Neural progenitor cell (in vitro differentiated cells): ENCODE measurements at regions not wholly inside any gene's neighbourhood (a gene's known extent, or its start where the extent isn't known, plus 50 kb on each side); places are given as distances from the start of the nearest gene placed in this dataset.

Experiments
- DNase-seq: peaks from one replicate; pipeline ENCODE4 v3.0.0-alpha.2; 2016; ENCODE audit warnings: low spot score
- H2AFZ ChIP-seq: fragments of 200-600 bp; sonication (generic); replicated peaks from 2 replicates; pipeline ENCODE4 v1.6.1; 2016; ENCODE audit warnings: antibody characterized with exemption
- H3F3A ChIP-seq: fragments of 200-600 bp; sonication (generic); 2 replicates; pipeline ENCODE4 v1.6.1; 2016; ENCODE audit warnings: antibody characterized with exemption, low read depth
- H3K27ac ChIP-seq: fragments of 200-600 bp; sonication (generic); 2 replicates; pipeline ENCODE4 v1.5.1; 2016; ENCODE audit warnings: mild to moderate bottlenecking
- H3K27me3 ChIP-seq: fragments of 200-600 bp; sonication (generic); 2 replicates; pipeline ENCODE4 v1.6.1; 2016; ENCODE audit warnings: mild to moderate bottlenecking, moderate library complexity
- H3K36me3 ChIP-seq: fragments of 200-600 bp; sonication (generic); 2 replicates; pipeline ENCODE4 v1.5.1; 2016
- H3K4me1 ChIP-seq: fragments of 200-600 bp; sonication (generic); 2 replicates; pipeline ENCODE4 v1.6.1; 2016; ENCODE audit warnings: mixed run types
- H3K4me2 ChIP-seq: fragments of 200-600 bp; sonication (generic); 2 replicates; pipeline ENCODE4 v1.6.1; 2016
- H3K4me3 ChIP-seq: fragments of 200-600 bp; sonication (generic); 2 replicates; pipeline ENCODE4 v1.5.1; 2016
- H3K79me2 ChIP-seq: fragments of 200-600 bp; sonication (generic); 2 replicates; pipeline ENCODE4 v1.6.1; 2016; ENCODE audit warnings: low read depth
- H3K9ac ChIP-seq: fragments of 200-600 bp; sonication (generic); 2 replicates; pipeline ENCODE4 v1.6.1; 2016
- H3K9me3 ChIP-seq: fragments of 200-600 bp; sonication (generic); 2 replicates; pipeline ENCODE4 v1.5.1; 2016; ENCODE audit warnings: low read depth
- H4K20me1 ChIP-seq: fragments of 200-600 bp; sonication (generic); 2 replicates; pipeline ENCODE4 v1.6.1; 2016; ENCODE audit warnings: low read depth
- H3K27ac Mint-ChIP-seq: 3 replicates; pipeline ENCODE4 v1.8.0; 2021; ENCODE audit warnings: mixed read lengths
- H3K27me3 Mint-ChIP-seq: 2 replicates; pipeline ENCODE4 v1.8.0; 2022; ENCODE audit warnings: low read depth, mild to moderate bottlenecking, inconsistent platforms, moderate library complexity, mixed read lengths; ENCODE audit not compliant: insufficient read depth
- H3K36me3 Mint-ChIP-seq: 3 replicates; pipeline ENCODE4 v1.8.0; 2021; ENCODE audit warnings: mixed read lengths
- H3K4me1 Mint-ChIP-seq: 3 replicates; pipeline ENCODE4 v1.8.0; 2021; ENCODE audit warnings: mixed read lengths
- H3K4me3 Mint-ChIP-seq: 3 replicates; pipeline ENCODE4 v1.8.0; 2021; ENCODE audit warnings: mild to moderate bottlenecking, moderate library complexity, mixed read lengths
- H3K9me3 Mint-ChIP-seq: 3 replicates; pipeline ENCODE4 v1.8.0; 2020; ENCODE audit warnings: mixed read lengths
- CTCF ChIP-seq: fragments of 200-600 bp; sonication (generic); IDR thresholded peaks from 2 replicates; pipeline ENCODE4 v1.5.1; 2017; ENCODE audit warnings: antibody characterized with exemption, mild to moderate bottlenecking
- EZH2 ChIP-seq: fragments of 200-600 bp; sonication (generic); IDR thresholded peaks from 2 replicates; pipeline ENCODE4 v1.6.1; 2017; ENCODE audit warnings: antibody characterized with exemption, mild to moderate bottlenecking, moderate library complexity
- EZH2phosphoT487 ChIP-seq: fragments of 200-600 bp; sonication (generic); IDR thresholded peaks from 2 replicates; pipeline ENCODE4 v1.6.1; 2017; ENCODE audit warnings: antibody characterized with exemption

DNA sequence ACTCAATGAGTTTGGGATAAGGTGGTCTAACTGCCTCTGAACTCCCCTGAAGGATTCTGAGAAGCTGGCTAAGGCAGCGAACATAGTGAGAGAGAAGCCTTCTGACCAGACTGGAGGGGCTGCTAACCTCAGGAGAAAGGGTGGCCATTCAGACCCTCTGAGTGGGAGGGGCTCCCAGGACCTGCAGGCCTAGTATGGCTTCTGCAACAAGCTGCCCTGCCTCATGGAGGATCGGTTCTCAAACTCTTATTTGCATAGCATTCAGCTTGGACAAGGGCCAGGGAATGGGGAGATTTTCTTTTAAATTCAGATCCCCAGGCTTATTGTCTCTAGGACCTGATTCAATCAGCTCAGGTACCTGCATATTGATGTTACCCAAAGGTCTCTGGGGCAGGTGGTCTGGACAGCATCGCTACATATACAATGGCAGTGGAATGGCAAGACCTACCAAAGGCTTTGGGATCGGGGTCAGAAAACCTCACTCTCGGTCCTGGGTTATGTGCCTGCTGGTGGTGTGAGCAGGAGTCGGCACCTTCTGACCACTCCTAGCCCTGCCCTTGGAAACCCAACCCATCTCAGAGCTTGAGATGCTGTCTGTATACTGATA is 599.1 kb downstream of the BRD1 start:
- Histone ChIP-seq H3K79me2 (no peaks in the 10 kb centered on the region), H3K27ac (no peak overlapping the region), H3K4me1 (peaks cover 6% of the 10 kb centered on the region), H2AFZ (no peak overlapping the region), H3K9me3 (no peaks in the 10 kb centered on the region), H3K9ac (no peak overlapping the region), H3K4me3 (no peak overlapping the region), H4K20me1 (no peaks in the 10 kb centered on the region), H3K36me3 (no peaks in the 10 kb centered on the region), H3K4me2 (no peak overlapping the region), H3K27me3 (peaks cover 21% of the 10 kb centered on the region), H3F3A (no peaks in the 10 kb centered on the region)
- Mint-ChIP-seq H3K4me3 (no peak overlapping the region), H3K36me3 (no peaks in the 10 kb centered on the region), H3K27me3 (peaks cover 7% of the 10 kb centered on the region), H3K9me3 (peaks cover 2% of the 10 kb centered on the region), H3K4me1 (no peaks in the 10 kb centered on the region), H3K27ac (no peak overlapping the region)
- no peak for DNase-seq
- no peak for TF ChIP-seq EZH2phosphoT487
- no peak for TF ChIP-seq CTCF
- no peak for TF ChIP-seq EZH2

- Histone ChIP-seq H2AFZ (no peak overlapping the region), H3F3A (no peaks in the 10 kb centered on the region), H4K20me1 (no peaks in the 10 kb centered on the region), H3K9ac (no peak overlapping the region), H3K9me3 (no peaks in the 10 kb centered on the region), H3K4me2 (no peak overlapping the region), H3K4me1 (peaks cover 5% of the 10 kb centered on the region), H3K27me3 (peaks cover 30% of the 10 kb centered on the region), H3K4me3 (no peak overlapping the region), H3K27ac (no peak overlapping the region), H3K36me3 (no peaks in the 10 kb centered on the region), H3K79me2 (no peaks in the 10 kb centered on the region)
- no peaks in the 10 kb centered on the region for H3K36me3 Mint-ChIP-seq
- H3K27me3 Mint-ChIP-seq = peaks cover 7% of the 10 kb centered on the region
- TF ChIP-seq CTCF = no peak
- no peak for TF ChIP-seq EZH2
- TF ChIP-seq EZH2phosphoT487 = no peak
- no peaks in the 10 kb centered on the region for H3K4me1 Mint-ChIP-seq
- no peak overlapping the region for H3K4me3 Mint-ChIP-seq
- H3K9me3 Mint-ChIP-seq = peaks cover 2% of the 10 kb centered on the region
- DNase-seq = no peak
- no peak overlapping the region for H3K27ac Mint-ChIP-seq
These were observed 600.0 kb downstream of the BRD1 start for GRCh38 chr22:49227670-49228069.

DNA sequence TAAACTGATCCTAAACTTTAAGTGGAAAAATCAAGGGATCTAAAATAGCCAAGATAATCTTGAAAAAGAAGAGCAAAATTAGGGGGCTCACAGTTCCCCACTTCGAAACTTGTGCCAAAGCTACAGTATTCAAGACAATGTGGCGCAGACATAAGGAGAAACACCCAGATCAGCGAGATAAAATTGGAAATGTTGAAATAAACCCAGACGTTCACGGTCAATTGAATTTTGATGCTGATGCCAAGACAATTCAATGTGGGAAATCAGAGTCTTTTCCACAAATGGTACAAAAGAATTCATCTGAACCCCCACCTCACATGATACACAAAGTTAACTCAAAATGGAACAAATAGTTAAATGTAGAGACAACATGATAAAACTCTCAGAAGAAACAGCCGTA is 601.6 kb downstream of the BRD1 start:
- no peak for TF ChIP-seq EZH2phosphoT487
- no peak for TF ChIP-seq CTCF
- no peak for TF ChIP-seq EZH2
- Histone ChIP-seq H3K9me3 (no peaks in the 10 kb centered on the region), H3F3A (no peaks in the 10 kb centered on the region), H3K4me3 (no peak overlapping the region), H3K36me3 (no peaks in the 10 kb centered on the region), H3K9ac (no peak overlapping the region), H2AFZ (no peak overlapping the region), H4K20me1 (no peaks in the 10 kb centered on the region), H3K4me1 (no peaks in the 10 kb centered on the region), H3K27me3 (peaks cover 43% of the 10 kb centered on the region), H3K27ac (no peak overlapping the region), H3K79me2 (no peaks in the 10 kb centered on the region), H3K4me2 (no peak overlapping the region)
- no peaks in the 10 kb centered on the region for H3K4me1 Mint-ChIP-seq
- H3K27ac Mint-ChIP-seq = no peak overlapping the region
- H3K4me3 Mint-ChIP-seq = no peak overlapping the region
- H3K9me3 Mint-ChIP-seq = peaks cover 2% of the 10 kb centered on the region
- H3K27me3 Mint-ChIP-seq = peaks cover 7% of the 10 kb centered on the region
- no peaks in the 10 kb centered on the region for H3K36me3 Mint-ChIP-seq
- no peak for DNase-seq
